Coronary artery (tissue), 2 donors: ENCODE measurements at regions not wholly inside any gene's neighbourhood (a gene's known extent, or its start where the extent isn't known, plus 50 kb on each side); places are given as distances from the start of the nearest gene placed in this dataset.

Source experiments
- DNase-seq: peaks from one replicate; pipeline ENCODE4 v3.0.0-alpha.2; 2017; ENCODE audit warnings: low spot score
- H3K27ac ChIP-seq, 2 donors: fragments of 200-600 bp; sonication (generic); one replicate each; pipeline ENCODE4 v1.5.1; 2016 to 2019
- H3K4me3 ChIP-seq: fragments of 200-600 bp; sonication (generic); 2 replicates; pipeline ENCODE4 v1.5.1; 2016; ENCODE audit warnings: mild to moderate bottlenecking, moderate library complexity
- CTCF ChIP-seq: fragments of 200-600 bp; sonication (generic); IDR thresholded peaks from one replicate; pipeline ENCODE4 v1.5.1; 2019; ENCODE audit warnings: antibody characterized with exemption

GRCh38 chr3:23644099-23644498, 161.7 kb upstream of the UBE2E1 start:
- Histone ChIP-seq H3K27ac (no peak overlapping the region), H3K4me3 (no peak overlapping the region)
- DNase-seq: no peak
- no peak for TF ChIP-seq CTCF

- TF ChIP-seq CTCF: no peak
- DNase-seq: no peak
- H3K27ac ChIP-seq: no peak overlapping the region
- no peak overlapping the region for H3K4me3 ChIP-seq
Measured at GRCh38 chr3:23644676-23645075, 161.1 kb upstream of the UBE2E1 start.

GRCh38 chr3:23645533-23646183, 160.1 kb upstream of the UBE2E1 start:
- no peak overlapping the region for H3K27ac ChIP-seq
- no peak for TF ChIP-seq CTCF
- no peak for DNase-seq
- H3K4me3 ChIP-seq: no peak overlapping the region

GRCh38 chr3:23646184-23646920, 159.4 kb upstream of the UBE2E1 start:
- DNase-seq: no peak
- no peak overlapping the region for H3K27ac ChIP-seq
- TF ChIP-seq CTCF: no peak

GRCh38 chr3:23647706-23648258, 158.0 kb upstream of the UBE2E1 start:
- no peak for TF ChIP-seq CTCF
- H3K4me3 ChIP-seq: no peak overlapping the region
- DNase-seq: no peak

More at GRCh38 chr3:23646184-23646920, 159.4 kb upstream of the UBE2E1 start:
- no peak overlapping the region for H3K4me3 ChIP-seq

GRCh38 chr3:23648326-23648995, 157.3 kb upstream of the UBE2E1 start:
- TF ChIP-seq CTCF: no peak
- no peak overlapping the region for H3K27ac ChIP-seq
- no peak for DNase-seq
- no peak overlapping the region for H3K4me3 ChIP-seq

More at GRCh38 chr3:23647706-23648258, 158.0 kb upstream of the UBE2E1 start:
- no peak overlapping the region for H3K27ac ChIP-seq
